A549 (cell line): ENCODE measurements at regions not wholly inside any gene's neighbourhood (a gene's known extent, or its start where the extent isn't known, plus 50 kb on each side); places are given as distances from the start of the nearest gene placed in this dataset.

Source experiments
- CEBPB ChIP-seq, 2 experiments: fragments of >200 bp in 1 of 2; sonication (Bioruptor Twin) in 1 of 2; formaldehyde crosslinking in 1 of 2; IDR thresholded peaks; 2 replicates each; pipeline ENCODE4 v1.6.1; 2012 to 2016
- CTCF ChIP-seq: fragments of >200 bp; sonication (Bioruptor Twin); formaldehyde crosslinking; IDR thresholded peaks from 3 replicates; pipeline ENCODE4 v1.5.1; 2016
- EP300 ChIP-seq, 2 experiments: fragments of >200 bp; sonication (Bioruptor Twin); formaldehyde crosslinking; IDR thresholded peaks; 2 replicates in 1 of 2; 3 replicates in 1 of 2; pipeline ENCODE4 v1.6.1; 2016 to 2017
- HOXB13 ChIP-seq: fragments of 250-450 bp; sonication (Bioruptor Pico); IDR thresholded peaks from 2 replicates; pipeline ENCODE4 v1.5.0; 2020; ENCODE audit warnings: low read depth, mild to moderate bottlenecking, moderate library complexity
- MAX ChIP-seq: IDR thresholded peaks from 2 replicates; pipeline ENCODE4 v1.6.1; 2012
- MAZ ChIP-seq: fragments of 150-350 bp; IDR thresholded peaks from 2 replicates; pipeline ENCODE4 v1.6.1; 2014; ENCODE audit warnings: antibody characterized with exemption, low read depth, low read length, borderline replicate concordance
- NR3C1 ChIP-seq: fragments of >200 bp; sonication (Bioruptor Twin); formaldehyde crosslinking; IDR thresholded peaks from 3 replicates; pipeline ENCODE4 v1.6.1; 2017
- PHF8 ChIP-seq: fragments of 200-600 bp; sonication (generic); IDR thresholded peaks from 2 replicates; pipeline ENCODE4 v1.6.1; 2016; ENCODE audit warnings: low read depth, mild to moderate bottlenecking, antibody characterized with exemption, moderate library complexity, borderline replicate concordance
- POLR2A ChIP-seq: IDR thresholded peaks from 2 replicates; pipeline ENCODE4 v1.6.1; 2012; ENCODE audit warnings: mild to moderate bottlenecking, low read length
- RAD21 ChIP-seq, 2 experiments: fragments of >200 bp in 1 of 2; sonication (Bioruptor Twin) in 1 of 2; formaldehyde crosslinking in 1 of 2; IDR thresholded peaks in 1 of 2; conservative IDR thresholded peaks in 1 of 2; 2 replicates in 1 of 2; 3 replicates in 1 of 2; pipeline ENCODE4 v1.6.1; 2012 to 2018; ENCODE audit warnings: inconsistent platforms in 1 of 2
- RCOR1 ChIP-seq: fragments of 150-350 bp; IDR thresholded peaks from 2 replicates; pipeline ENCODE4 v1.6.1; 2014; ENCODE audit warnings: antibody characterized with exemption, low read length, low read depth
- TP53 ChIP-seq: fragments of 250-450 bp; sonication (Bioruptor Pico); IDR thresholded peaks from 2 replicates; pipeline ENCODE4 v1.5.0; 2021; ENCODE audit warnings: mild to moderate bottlenecking, moderate library complexity
- ZFP36 ChIP-seq: fragments of 450-650 bp; IDR thresholded peaks from 2 replicates; pipeline ENCODE4 v1.6.1; 2014; ENCODE audit warnings: borderline replicate concordance; ENCODE audit not compliant: partially characterized antibody
- TF ChIP-seq, protein P1 (sequence below): fragments of 450-650 bp; IDR thresholded peaks from 2 replicates; pipeline ENCODE4 v1.6.1; 2014; ENCODE audit warnings: antibody characterized with exemption

GRCh38 chr2:16073921-16074425 lies 133.6 kb downstream of the MYCN start:
- no peak for TF ChIP-seq POLR2A
- TF ChIP-seq CTCF = no peak
- TF ChIP-seq EP300 (IDR thresholded peaks at IDR 0.05) = no peak
- TF ChIP-seq, protein P1, sequence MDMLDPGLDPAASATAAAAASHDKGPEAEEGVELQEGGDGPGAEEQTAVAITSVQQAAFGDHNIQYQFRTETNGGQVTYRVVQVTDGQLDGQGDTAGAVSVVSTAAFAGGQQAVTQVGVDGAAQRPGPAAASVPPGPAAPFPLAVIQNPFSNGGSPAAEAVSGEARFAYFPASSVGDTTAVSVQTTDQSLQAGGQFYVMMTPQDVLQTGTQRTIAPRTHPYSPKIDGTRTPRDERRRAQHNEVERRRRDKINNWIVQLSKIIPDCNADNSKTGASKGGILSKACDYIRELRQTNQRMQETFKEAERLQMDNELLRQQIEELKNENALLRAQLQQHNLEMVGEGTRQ = no peak
- TF ChIP-seq ZFP36 = no peak
- no peak for TF ChIP-seq MAX
- TF ChIP-seq NR3C1 = no peak
- TF ChIP-seq HOXB13 = no peak
- no peak for TF ChIP-seq RCOR1
- no peak for TF ChIP-seq MAZ
- TF ChIP-seq PHF8 = no peak
- no peak for TF ChIP-seq TP53 (CRISPR knock-in tag)
- no peak for TF ChIP-seq CEBPB (IDR thresholded peaks at IDR 0.05)
- no peak for TF ChIP-seq RAD21 (conservative IDR thresholded peaks at IDR 0.05 in 1 of 2, IDR thresholded peaks at IDR 0.05 in 1 of 2)
